Kasumi-1 (cell line): ENCODE measurements at regions not wholly inside any gene's neighbourhood (a gene's known extent, or its start where the extent isn't known, plus 50 kb on each side); places are given as distances from the start of the nearest gene placed in this dataset.

Source experiments
- DNase-seq, 2 experiments: peaks; one replicate each; lab custom pipeline; 2025; lab: John Stamatoyannopoulos, UW

GRCh38 chr1:78797108-78797781 is 147.6 kb downstream of the IFI44 start:
- DNase-seq: no peak

DNA sequence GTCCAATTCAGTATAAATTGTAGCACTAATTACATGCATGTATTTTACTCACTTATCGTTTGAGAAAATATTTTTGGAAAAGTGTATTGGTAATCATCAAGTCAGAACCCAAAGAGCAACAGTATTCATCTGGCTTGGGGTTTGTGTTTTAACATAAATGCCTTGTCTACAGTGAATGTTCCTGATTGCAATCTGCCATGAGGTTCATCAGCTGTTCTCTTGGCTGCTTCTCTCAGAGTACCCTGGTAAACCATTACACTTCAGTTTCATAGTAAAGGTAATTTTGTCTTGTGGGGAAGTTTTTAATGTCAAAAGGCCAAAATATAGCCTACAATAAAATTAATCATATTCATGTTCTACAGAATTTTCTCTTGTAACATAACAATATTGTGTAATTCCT is 150.3 kb downstream of the IFI44 start:
- DNase-seq: no peak

DNA sequence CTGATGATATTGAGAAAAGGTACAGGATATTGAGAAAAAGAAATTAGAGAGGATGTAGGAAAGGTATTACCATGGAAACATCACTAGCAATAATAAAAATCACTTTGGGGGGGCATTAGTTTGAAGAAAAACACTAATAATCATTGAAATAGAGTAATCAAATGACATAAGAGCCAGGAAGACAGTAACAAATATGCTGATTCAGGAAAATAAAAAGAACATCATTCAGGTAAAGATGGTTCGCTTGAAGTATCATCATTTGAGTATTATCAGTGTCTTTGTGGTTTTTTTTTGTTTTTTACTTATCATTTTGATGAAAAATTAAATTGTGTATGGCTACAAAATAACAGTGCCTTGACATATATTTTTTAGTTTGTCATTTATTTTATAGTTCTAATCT is 164.5 kb downstream of the IFI44 start:
- DNase-seq: no peak

GRCh38 chr1:78825561-78825960 is 175.9 kb downstream of the IFI44 start:
- no peak for DNase-seq

GRCh38 chr1:78829644-78830043 is 176.9 kb downstream of the ADGRL4 start:
- no peak for DNase-seq

DNA sequence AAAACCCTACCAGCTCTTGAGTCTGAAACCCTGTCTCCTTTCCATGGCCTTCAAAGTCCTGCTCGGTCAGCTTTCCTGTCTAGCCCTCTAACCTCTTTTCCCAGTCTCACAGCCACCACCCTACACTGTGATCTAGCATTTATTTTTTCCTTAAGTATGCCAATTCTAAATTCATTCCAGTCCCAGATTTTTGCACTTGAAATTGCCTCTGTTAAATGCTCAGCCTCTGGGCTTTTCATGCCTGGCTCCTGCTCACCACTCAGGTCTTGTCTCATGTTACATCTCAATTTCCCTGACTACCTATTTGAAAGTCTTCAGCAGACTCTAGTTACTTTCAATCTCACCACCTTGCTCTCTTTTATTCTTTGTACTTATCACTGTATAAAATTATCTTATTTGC is 176.2 kb downstream of the ADGRL4 start:
- DNase-seq: no peak

DNA sequence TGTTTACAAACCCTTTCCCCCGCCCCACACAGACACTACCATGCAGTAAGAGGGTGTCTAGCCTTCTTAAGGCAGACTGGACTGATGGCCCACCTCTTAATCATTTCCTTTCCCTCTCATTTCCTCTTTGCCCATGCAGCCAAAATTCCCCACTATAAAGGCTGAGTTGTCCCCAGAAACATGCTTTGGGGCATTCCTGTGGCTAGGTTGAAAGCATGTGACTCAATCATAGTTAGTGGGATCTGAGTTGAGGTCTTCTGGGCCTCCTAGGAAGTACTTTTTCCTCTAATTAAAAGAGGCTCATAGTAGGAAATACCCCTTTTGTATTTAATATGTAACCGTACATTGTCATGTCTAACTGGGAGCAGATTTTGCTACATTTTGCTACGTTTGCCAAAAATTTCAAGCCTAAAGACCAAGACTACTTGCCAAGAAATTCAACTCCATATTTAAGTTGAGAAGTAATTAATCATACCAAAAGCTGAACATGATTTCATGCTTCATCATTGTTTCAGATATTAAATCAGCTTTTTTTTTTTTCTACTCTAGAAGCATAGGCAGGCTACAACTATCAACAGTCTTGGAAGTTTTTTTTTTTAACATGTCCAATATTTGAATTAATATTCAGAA is 174.7 kb downstream of the ADGRL4 start:
- peak in 1 of 2 experiments; percentile 7 for DNase-seq

GRCh38 chr1:78833491-78833890 is 173.0 kb downstream of the ADGRL4 start:
- no peak for DNase-seq

DNA sequence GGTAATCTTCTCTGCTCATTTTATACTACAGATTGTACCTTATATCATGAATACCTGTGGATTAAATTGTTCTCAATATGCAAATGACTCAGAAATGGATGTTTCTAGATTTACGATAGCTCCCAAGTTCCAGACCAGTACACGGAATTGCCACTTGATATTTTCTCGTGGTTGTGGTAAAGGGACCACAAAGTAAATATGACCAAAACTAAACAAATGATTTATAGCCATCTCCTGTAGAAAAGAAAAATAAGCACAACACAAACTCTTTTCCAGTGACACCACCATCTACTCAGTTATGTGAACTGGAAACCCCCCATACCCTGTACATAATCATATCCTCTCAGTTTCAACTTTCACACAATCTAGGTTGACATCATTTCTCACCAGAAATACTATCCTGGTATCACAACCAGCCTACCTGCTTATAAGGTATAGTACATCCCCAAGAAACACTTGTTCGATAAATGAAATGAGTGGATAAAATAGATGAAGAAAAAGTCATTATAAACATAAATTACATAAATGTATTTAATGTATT is 172.3 kb downstream of the ADGRL4 start:
- DNase-seq: no peak

DNA sequence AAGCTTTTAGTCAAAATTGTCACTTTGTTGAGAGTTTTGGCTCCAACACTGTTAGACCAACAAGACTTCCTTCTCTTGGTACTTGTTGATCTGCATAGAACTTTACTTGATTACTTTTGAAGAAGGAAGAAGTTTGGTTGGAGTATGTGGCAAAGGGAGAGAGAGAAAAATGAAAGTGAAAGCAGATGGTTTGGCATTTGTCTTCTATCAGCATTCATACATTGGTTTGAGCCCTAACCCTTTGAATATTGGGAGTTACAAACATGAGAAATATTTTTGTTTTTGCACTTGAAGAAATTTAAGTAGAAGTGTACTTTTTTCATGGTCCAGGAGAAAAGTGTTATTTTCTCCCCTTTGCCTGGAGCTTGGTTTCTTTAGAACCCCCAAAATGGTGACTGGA is 169.8 kb downstream of the ADGRL4 start:
- DNase-seq: peak; percentile 36 to 44

DNA sequence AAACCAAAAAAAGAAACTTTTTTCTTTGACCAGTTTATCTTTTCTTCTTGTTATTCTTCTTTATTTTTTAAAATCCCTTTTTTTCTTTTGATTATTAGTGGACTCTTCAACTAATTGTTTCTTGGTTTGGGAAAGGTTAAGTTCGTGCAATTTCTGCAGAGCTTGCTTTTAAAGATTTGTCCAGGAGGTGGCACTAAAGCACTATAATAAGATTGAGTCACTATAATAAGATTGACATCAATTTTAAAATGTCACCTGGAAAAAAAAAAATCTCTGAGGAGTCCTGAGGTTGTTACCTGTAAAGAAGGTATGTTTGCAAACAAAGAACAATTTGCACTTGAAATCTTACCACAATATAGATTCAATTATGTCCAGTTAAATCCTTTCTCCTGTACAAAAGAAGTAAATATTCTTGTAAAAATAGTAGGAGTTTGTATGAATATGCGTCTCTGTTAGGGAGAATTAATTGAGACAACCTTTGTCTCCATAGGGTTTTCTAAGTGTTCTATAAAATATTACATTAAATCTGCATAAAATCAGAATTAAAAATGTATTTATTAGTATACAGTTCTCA is 166.7 kb downstream of the ADGRL4 start:
- peak; percentile 37 to 69 for DNase-seq
